Dermis microvascular lymphatic vessel endothelial cell (primary cell): ENCODE measurements at regions not wholly inside any gene's neighbourhood (a gene's known extent, or its start where the extent isn't known, plus 50 kb on each side); places are given as distances from the start of the nearest gene placed in this dataset.
"Not testable (repeated sequence)": the region's sequence is repeated elsewhere in the genome, so short reads cannot be mapped to it uniquely, and the experiment has no call there.

Source experiments
- DNase-seq, 2 donors: peaks; one replicate each; pipeline versions ENCODE4 v3.0.0 to v3.0.0-alpha.2; 2010; ENCODE audit warnings: low read depth in 2 of 2

DNA sequence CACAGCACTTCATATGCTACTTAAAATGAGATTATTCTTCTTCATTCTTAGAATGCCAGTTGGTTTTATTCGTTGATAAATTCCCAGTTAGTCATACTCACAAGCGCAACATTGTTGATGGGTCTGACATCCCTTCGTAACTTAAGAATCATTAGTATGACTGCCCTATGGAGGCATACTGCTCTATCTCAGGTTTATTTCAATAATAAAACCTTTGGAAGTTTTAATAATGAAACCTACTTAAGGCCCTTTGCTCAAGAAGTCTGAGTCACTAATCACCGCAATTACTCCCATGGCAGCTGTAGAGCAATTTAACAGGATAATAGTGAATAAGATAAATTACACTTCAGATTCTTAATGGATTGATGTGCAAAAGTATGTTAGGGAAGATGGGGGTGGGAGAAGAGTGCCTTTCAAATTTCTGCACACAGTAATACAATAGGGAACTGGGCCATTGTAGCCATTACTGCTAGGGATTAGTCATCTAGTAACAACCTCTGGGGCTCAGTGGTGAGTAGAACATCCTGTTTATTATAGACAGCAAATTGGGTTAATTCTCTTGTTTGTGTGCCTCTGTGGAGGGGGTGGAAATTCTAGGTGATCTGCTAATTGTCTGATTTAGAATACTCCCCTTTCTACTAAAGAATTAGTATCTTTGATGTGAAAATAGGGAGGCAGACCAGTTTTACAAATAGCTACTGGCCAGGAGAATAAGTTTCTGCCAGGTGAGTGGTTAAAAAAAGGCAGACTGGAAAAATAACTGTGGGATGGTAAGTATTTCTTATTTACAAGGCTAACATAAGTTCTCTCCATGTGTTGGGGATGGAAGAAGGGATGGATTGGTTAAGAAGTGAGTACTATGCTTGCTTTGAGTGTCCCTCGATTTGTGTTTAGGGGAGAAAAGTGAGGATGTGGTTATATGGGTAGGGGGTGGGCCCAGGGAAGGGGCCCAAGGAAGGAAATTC is 74.5 kb upstream of the VKORC1L1 start:
- peak; percentile 56 to 92 for DNase-seq

DNA sequence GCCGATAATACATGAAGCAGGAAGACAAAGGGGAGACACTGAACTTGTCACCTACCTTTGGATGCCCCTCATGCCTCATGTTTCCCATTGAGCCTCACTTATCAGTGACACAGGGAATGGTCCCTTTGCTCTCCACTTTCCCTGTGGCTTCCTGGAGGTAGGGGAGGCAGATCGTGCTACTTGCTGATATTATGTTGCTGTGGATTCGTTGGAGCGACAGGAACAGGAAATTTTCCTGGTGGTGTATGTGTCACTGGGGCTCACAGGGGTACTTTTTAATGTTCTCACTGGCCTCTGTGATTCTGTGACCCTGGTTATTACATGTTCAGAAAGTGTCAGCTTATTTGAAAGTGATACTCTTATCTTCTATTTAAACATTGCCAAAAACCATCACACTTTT is 72.7 kb upstream of the VKORC1L1 start:
- DNase-seq: peak; percentile 41 to 65

DNA sequence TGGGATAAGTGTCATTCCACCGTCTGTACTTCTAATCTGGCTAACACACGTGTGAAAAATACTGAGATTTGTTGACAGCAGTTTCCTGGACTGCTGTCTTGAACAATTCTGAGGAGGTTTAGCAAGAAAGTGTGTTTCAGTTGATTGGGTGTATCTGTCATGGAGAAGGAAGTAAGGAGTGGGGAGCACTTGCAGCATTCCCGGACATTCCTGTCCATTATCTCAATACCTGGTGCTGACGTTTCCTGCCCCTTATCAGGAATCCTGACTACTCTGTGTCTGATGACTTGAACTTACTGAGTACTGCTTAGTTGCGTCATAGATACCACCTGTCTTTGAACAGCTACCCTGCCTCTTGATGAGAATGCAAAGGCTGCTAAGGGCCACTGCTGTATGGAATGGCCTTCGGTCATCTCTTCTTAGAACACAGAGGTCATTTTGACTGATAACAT is 72.0 kb upstream of the VKORC1L1 start:
- peak in 1 of 2 donors; percentile 88 for DNase-seq

DNA sequence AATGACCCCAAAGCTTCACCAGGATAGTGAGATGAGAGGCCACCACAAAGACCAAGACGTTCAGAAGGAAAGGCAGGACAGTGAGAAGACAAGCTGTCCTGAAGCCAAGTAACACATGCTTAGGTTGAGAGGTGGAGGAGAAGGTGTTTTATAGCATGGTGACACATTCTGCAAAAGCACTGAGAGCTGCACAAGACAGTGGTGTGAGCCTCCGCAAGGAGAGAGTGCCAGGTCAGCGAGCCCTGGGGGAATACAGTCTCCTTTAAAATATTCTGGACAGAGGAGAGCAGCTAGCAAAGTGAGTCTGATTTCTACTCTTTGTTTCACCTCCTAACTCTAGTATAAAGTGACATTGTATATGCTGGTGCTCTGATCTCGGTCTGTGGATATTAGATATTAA is 68.0 kb upstream of the VKORC1L1 start:
- no peak for DNase-seq

DNA sequence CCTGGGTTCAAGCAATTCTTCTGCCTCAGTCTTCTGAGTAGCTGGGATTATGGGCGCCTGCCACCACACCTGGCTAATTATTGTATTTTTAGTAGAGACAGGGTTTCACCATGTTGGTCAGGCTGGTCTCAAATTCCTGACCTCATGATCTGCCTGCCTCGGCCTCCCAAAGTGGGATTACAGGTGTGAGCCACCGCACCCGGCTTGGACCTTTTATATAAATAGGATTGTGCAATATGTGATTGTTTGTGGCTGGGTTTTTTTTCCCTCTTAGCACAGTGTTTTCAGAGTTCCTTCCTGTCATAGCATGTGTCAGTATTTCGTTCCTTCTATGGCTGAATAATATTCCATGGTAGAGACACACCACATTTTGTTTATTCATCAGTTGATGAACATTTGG is 65.8 kb upstream of the VKORC1L1 start:
- DNase-seq: not testable (repeated sequence)

DNA sequence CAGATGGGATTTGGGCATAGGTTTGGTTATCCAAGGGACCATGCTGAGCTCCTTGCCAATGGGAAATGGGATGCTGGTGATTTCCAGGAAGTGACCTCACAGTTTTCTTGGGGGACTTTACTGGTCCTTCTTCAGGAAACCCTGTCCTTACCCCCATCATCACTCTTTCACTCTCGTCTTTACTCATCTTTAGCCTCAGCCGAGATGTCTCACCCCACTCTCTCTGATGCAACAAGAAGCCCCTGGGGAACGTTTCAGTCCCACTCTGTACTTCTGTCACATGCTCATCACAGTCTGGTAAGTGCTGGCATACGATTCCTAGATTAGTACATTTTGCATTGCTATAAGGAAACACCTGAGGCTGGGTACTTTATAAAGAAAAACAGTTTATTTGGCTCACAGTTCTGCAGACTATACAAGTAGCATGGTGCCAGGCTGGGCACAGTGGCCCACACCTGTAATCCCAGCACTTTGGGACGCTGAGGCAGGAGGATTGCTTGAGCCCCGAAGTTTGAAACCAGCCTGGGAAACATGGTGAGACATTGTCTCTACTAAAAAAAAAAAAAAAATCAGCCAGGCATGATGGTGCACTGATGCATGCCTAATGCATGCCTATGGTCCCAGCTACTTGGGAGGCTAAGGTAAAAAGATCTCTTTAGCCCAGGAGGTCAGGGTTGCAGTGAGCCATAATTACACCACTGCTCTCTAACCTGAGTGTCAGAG is 63.5 kb upstream of the VKORC1L1 start:
- DNase-seq: no peak

DNA sequence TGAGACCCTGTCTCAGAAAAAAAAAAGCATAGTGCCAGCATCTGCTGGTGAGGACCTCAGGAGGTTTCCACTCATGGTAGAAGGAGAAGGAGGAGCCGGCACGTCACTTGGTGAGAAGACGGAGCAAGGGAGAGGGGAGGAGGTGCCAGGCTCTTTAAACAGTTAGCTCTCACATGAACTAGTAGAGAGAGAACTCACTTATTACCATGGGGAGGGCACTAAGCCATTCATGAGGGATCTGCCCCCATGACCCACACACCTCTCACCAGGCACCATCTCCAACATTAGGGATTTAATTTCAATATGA is 62.9 kb upstream of the VKORC1L1 start:
- no peak for DNase-seq

DNA sequence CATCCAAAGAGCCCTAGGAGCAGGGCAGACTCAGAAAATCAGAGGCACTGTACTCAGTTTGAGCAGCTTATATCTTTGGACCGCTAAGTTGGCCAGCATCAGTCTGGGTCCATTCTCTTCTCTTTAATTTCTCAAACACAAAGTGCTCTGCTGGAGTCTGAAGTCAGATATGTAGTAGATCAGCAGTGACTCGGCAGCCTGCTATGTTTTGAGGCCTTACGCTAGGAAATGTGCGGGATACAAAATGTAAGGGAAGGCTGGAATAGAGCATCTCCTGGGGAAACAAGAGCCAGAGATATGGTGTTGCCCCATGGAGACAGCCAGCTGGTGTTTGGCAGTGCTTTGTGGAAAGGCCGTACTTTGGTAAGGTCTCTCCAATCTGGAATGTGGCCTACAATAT is 60.6 kb upstream of the VKORC1L1 start:
- DNase-seq: no peak

DNA sequence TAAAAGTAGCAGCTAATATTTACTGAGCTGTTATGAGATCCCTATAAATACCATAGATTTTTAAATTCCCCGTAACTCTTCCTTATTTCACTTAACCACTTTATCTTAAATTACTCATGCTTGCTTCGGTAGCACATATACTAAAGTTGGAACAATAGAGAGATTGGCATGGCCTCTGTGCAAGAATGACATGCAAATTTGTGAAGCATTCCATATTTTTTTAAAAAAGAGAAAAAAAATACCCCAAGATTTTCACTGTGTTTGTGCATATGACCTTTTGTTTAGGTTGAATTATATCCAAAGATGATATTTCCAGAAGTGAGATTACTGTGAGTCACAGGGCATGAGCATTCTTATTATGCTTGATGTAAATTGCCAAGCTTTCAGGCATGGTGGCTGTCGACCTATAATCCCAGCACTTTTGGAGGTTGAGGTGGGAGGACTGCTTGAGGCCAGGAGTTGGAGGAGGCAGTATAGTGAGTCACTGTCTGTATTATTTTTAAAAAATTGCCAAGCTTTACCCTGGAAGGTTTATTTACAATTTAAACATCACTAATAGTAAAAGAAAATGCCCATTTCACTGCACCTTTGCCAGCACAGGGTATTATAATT is 58.2 kb upstream of the VKORC1L1 start:
- peak in 1 of 2 donors; percentile 74 for DNase-seq

DNA sequence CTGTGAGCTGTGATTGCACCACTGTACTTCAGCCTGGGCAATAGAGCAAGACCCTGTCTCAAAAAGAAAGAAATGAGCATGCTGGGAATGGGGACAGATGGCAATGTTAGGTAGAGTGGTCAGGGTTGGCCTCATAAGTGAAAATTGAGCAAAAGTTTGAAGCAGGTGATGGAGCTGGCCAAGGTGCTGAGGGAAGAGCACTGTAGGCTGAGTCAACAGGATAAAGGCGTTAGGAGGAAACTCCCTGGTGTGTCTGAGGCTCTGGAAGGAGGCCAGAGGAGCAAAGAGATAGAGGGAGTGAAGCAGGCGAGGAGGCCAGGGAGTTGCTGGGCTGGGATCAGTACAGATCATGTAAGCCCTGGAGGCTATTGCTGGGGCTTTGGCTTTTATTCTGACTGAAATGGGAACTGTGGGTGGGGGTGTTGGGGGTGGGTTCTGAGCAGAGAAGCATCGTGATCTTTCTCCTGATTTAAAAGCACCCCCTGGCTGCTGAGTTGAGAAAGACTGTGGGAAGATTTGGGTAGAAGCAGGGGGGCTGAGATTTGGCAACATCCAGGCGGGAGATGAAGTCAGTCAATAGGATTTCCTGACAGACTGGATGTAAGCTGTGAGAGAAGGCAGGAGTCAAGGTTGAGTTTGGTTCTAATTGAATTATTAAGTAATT is 52.5 kb upstream of the VKORC1L1 start:
- DNase-seq: peak; percentile 15 to 51
